ENCODE measurements at regions not wholly inside any gene's neighbourhood (a gene's known extent, or its start where the extent isn't known, plus 50 kb on each side); places are given as distances from the start of the nearest gene placed in this dataset.

GRCh38 chrX:7582191-7582590 is 260.8 kb upstream of the VCX start:
- Histone ChIP-seq H3K4me1 (no peaks in the 10 kb centered on the region), H3K27me3 (no peaks in the 10 kb centered on the region), H3K36me3 (no peaks in the 10 kb centered on the region), H3K4me3 (replicated peaks in 1 of 3) (no peak overlapping the region), H3K27ac (no peak overlapping the region), H3K9me3 (no peaks in the 10 kb centered on the region)
- 24 to 43% methylated on average over 4 of the region's 4 CpGs for WGBS, 2 donors
- TF ChIP-seq POLR2A (IDR thresholded peaks at IDR 0.05) = no peak
- no peak for TF ChIP-seq CTCF (IDR thresholded peaks at IDR 0.05)
- intact Hi-C loops (cut with DNase I) = no loop called here
- no peak for DNase-seq

GRCh38 chrX:7580127-7580526 is 262.8 kb upstream of the VCX start:
- Histone ChIP-seq H3K9me3 (no peaks in the 10 kb centered on the region), H3K27me3 (no peaks in the 10 kb centered on the region), H3K36me3 (no peaks in the 10 kb centered on the region), H3K4me1 (no peaks in the 10 kb centered on the region), H3K4me3 (replicated peaks in 1 of 3) (no peak overlapping the region), H3K27ac (no peak overlapping the region)
- TF ChIP-seq POLR2A (IDR thresholded peaks at IDR 0.05) (no peak), CTCF (IDR thresholded peaks at IDR 0.05) (no peak)
- 69 to 70% methylated on average over 2 of the region's 2 CpGs for WGBS, 2 donors
- intact Hi-C loops (cut with DNase I) = no loop called here
- DNase-seq = no peak

- Histone ChIP-seq H3K4me3 (replicated peaks in 1 of 3) (no peak overlapping the region), H3K4me1 (no peaks in the 10 kb centered on the region), H3K9me3 (no peaks in the 10 kb centered on the region), H3K27me3 (no peaks in the 10 kb centered on the region), H3K36me3 (no peaks in the 10 kb centered on the region), H3K27ac (no peak overlapping the region)
- TF ChIP-seq POLR2A (IDR thresholded peaks at IDR 0.05) (no peak), CTCF (IDR thresholded peaks at IDR 0.05) (no peak)
- 5 to 11% methylated on average over 3 of the region's 3 CpGs for WGBS, 2 donors
- intact Hi-C loops (cut with DNase I) = no loop called here
- no peak for DNase-seq
Measured at GRCh38 chrX:7574325-7574724, 268.6 kb upstream of the VCX start.

- WGBS, 2 donors = 89 to 91% methylated on average over 8 to 9 of the region's 9 CpGs
- no peak overlapping the region for H3K27ac ChIP-seq
- H3K4me1 ChIP-seq = no peaks in the 10 kb centered on the region
- no peak overlapping the region for H3K4me3 ChIP-seq (replicated peaks in 1 of 3)
- intact Hi-C loops (cut with DNase I) = no loop called here
- H3K36me3 ChIP-seq = no peaks in the 10 kb centered on the region
- H3K9me3 ChIP-seq = no peaks in the 10 kb centered on the region
- TF ChIP-seq CTCF (IDR thresholded peaks at IDR 0.05) (no peak), POLR2A (IDR thresholded peaks at IDR 0.05) (no peak)
- no peak for DNase-seq
- H3K27me3 ChIP-seq = no peaks in the 10 kb centered on the region
Measured at GRCh38 chrX:7570432-7571029, 272.4 kb upstream of the VCX start.

- H3K27me3 ChIP-seq = no peaks in the 10 kb centered on the region
Measured at GRCh38 chrX:7568597-7568996, 274.4 kb upstream of the VCX start.

More at GRCh38 chrX:7568597-7568996, 274.4 kb upstream of the VCX start:
- no peak overlapping the region for H3K4me3 ChIP-seq (replicated peaks in 1 of 3)
- H3K4me1 ChIP-seq = no peaks in the 10 kb centered on the region
- H3K9me3 ChIP-seq = no peaks in the 10 kb centered on the region
- TF ChIP-seq CTCF (IDR thresholded peaks at IDR 0.05) = no peak
- no peak for TF ChIP-seq POLR2A (IDR thresholded peaks at IDR 0.05)
- H3K36me3 ChIP-seq = no peaks in the 10 kb centered on the region
- H3K27ac ChIP-seq = no peak overlapping the region
- WGBS, 2 donors = 83 to 87% methylated on average over 4 of the region's 4 CpGs
- intact Hi-C loops (cut with DNase I) = no loop called here
- DNase-seq = no peak
